DND-41 (cell line): ENCODE measurements at regions not wholly inside any gene's neighbourhood (a gene's known extent, or its start where the extent isn't known, plus 50 kb on each side); places are given as distances from the start of the nearest gene placed in this dataset.

Source experiments
- ATAC-seq: fragments of 200-7000 bp; cut with Tn5 transposase; 3 replicates; pipeline ENCODE4 v1.9.1; 2021; ENCODE audit warnings: low read depth; ENCODE audit not compliant: insufficient read depth
- DNase-seq: peaks from one replicate; pipeline ENCODE4 v3.0.0-alpha.2; 2020
- H2AFZ ChIP-seq: 2 replicates; pipeline ENCODE4 v1.6.0; 2012; ENCODE audit warnings: low read depth, low read length
- H3K27ac ChIP-seq: 2 replicates; pipeline ENCODE4 v1.5.1; 2012; ENCODE audit warnings: low read length, inconsistent platforms
- H3K27me3 ChIP-seq: fragments of 200-600 bp; sonication (generic); 2 replicates; pipeline ENCODE4 v1.6.0; 2012; ENCODE audit warnings: low read length, mild to moderate bottlenecking, inconsistent platforms; ENCODE audit not compliant: insufficient read depth, poor library complexity
- H3K36me3 ChIP-seq: 2 replicates; pipeline ENCODE4 v1.5.1; 2012; ENCODE audit warnings: low read length, inconsistent platforms; ENCODE audit not compliant: insufficient read depth
- H3K4me1 ChIP-seq: 2 replicates; pipeline ENCODE4 v1.5.1; 2012; ENCODE audit warnings: mild to moderate bottlenecking, low read length; ENCODE audit not compliant: insufficient read depth
- H3K4me2 ChIP-seq: 2 replicates; pipeline ENCODE4 v1.6.0; 2012; ENCODE audit warnings: mild to moderate bottlenecking, moderate library complexity, low read length, inconsistent platforms; ENCODE audit not compliant: insufficient read depth
- H3K4me3 ChIP-seq, 2 experiments: fragments of 200-600 bp in 1 of 2; shearing (Covaris generic) in 1 of 2; 2 replicates each; pipeline ENCODE4 v1.5.1; 2012 to 2016; ENCODE audit warnings: inconsistent platforms in 2 of 2, low read length in 2 of 2, mild to moderate bottlenecking in 2 of 2, low read depth in 1 of 2, moderate library complexity in 1 of 2
- H3K79me2 ChIP-seq: 2 replicates; pipeline ENCODE4 v1.6.0; 2012; ENCODE audit warnings: low read length, inconsistent platforms; ENCODE audit not compliant: insufficient read depth
- H3K9ac ChIP-seq: 2 replicates; pipeline ENCODE4 v1.6.0; 2012; ENCODE audit warnings: low read depth, mild to moderate bottlenecking, inconsistent platforms, low read length, moderate library complexity
- H3K9me3 ChIP-seq: 2 replicates; pipeline ENCODE4 v1.5.1; 2012; ENCODE audit warnings: low read length, moderate library complexity, mild to moderate bottlenecking, inconsistent platforms; ENCODE audit not compliant: insufficient read depth, severe bottlenecking
- H4K20me1 ChIP-seq: 2 replicates; pipeline ENCODE4 v1.6.0; 2012; ENCODE audit warnings: low read length; ENCODE audit not compliant: insufficient read depth
- CTCF ChIP-seq: IDR thresholded peaks from 2 replicates; pipeline ENCODE4 v1.5.1; 2012; ENCODE audit warnings: borderline replicate concordance, low read length, moderate library complexity, mild to moderate bottlenecking; ENCODE audit not compliant: poor library complexity, severe bottlenecking; ENCODE audit errors: extremely low read depth
- EZH2 ChIP-seq: IDR thresholded peaks from 3 replicates; pipeline ENCODE4 v1.6.1; 2012; ENCODE audit warnings: borderline replicate concordance, low read depth, mild to moderate bottlenecking, moderate library complexity, low read length, inconsistent platforms; ENCODE audit not compliant: severe bottlenecking

GRCh38 chr5:72030237-72030636 lies 77.0 kb upstream of the MAP1B start:
- Histone ChIP-seq H3K9me3 (no peaks in the 10 kb centered on the region), H2AFZ (no peak overlapping the region), H3K9ac (no peak overlapping the region), H3K4me3 (no peak overlapping the region), H3K27ac (no peak overlapping the region), H3K4me2 (no peak overlapping the region), H3K36me3 (no peaks in the 10 kb centered on the region), H3K79me2 (no peaks in the 10 kb centered on the region), H4K20me1 (no peaks in the 10 kb centered on the region), H3K4me1 (no peaks in the 10 kb centered on the region), H3K27me3 (peaks cover 4% of the 10 kb centered on the region)
- TF ChIP-seq CTCF = no peak
- TF ChIP-seq EZH2 = no peak
- ATAC-seq = no peak
- no peak for DNase-seq

- TF ChIP-seq CTCF (no peak), EZH2 (no peak)
- H3K27ac ChIP-seq = no peak overlapping the region
- H3K79me2 ChIP-seq = no peaks in the 10 kb centered on the region
- no peak overlapping the region for H3K4me3 ChIP-seq
- no peaks in the 10 kb centered on the region for H3K9me3 ChIP-seq
- no peaks in the 10 kb centered on the region for H3K36me3 ChIP-seq
- no peaks in the 10 kb centered on the region for H4K20me1 ChIP-seq
- H3K27me3 ChIP-seq = peaks cover 9% of the 10 kb centered on the region
- H3K4me1 ChIP-seq = no peaks in the 10 kb centered on the region
- ATAC-seq (no peak), DNase-seq (no peak)
- H3K4me2 ChIP-seq = no peak overlapping the region
- H3K9ac ChIP-seq = no peak overlapping the region
- H2AFZ ChIP-seq = no peak overlapping the region
Observed at GRCh38 chr5:72032788-72033187, 74.5 kb upstream of the MAP1B start.

- TF ChIP-seq EZH2 = no peak
- TF ChIP-seq CTCF = no peak
- Histone ChIP-seq H3K36me3 (no peaks in the 10 kb centered on the region), H2AFZ (no peak overlapping the region), H3K27me3 (peaks cover 13% of the 10 kb centered on the region), H3K79me2 (no peaks in the 10 kb centered on the region), H3K4me3 (no peak overlapping the region), H3K4me2 (no peak overlapping the region), H3K9ac (no peak overlapping the region), H3K27ac (no peak overlapping the region), H3K4me1 (no peaks in the 10 kb centered on the region), H3K9me3 (no peaks in the 10 kb centered on the region), H4K20me1 (no peaks in the 10 kb centered on the region)
- DNase-seq (no peak), ATAC-seq (no peak)
Observed at GRCh38 chr5:72034770-72035169, 72.5 kb upstream of the MAP1B start.

GRCh38 chr5:72035831-72036230 lies 71.4 kb upstream of the MAP1B start:
- H3K4me2 ChIP-seq = no peak overlapping the region
- no peak overlapping the region for H2AFZ ChIP-seq
- ATAC-seq = no peak
- no peak overlapping the region for H3K4me3 ChIP-seq
- H4K20me1 ChIP-seq = no peaks in the 10 kb centered on the region
- H3K4me1 ChIP-seq = no peaks in the 10 kb centered on the region
- H3K9me3 ChIP-seq = no peaks in the 10 kb centered on the region
- no peak overlapping the region for H3K9ac ChIP-seq
- H3K79me2 ChIP-seq = no peaks in the 10 kb centered on the region
- H3K36me3 ChIP-seq = no peaks in the 10 kb centered on the region
- H3K27me3 ChIP-seq = peaks cover 13% of the 10 kb centered on the region
- TF ChIP-seq EZH2 (no peak), CTCF (no peak)
- DNase-seq = no peak
- H3K27ac ChIP-seq = no peak overlapping the region
